ENCODE measurements at regions not wholly inside any gene's neighbourhood (a gene's known extent, or its start where the extent isn't known, plus 50 kb on each side); places are given as distances from the start of the nearest gene placed in this dataset.

DNA sequence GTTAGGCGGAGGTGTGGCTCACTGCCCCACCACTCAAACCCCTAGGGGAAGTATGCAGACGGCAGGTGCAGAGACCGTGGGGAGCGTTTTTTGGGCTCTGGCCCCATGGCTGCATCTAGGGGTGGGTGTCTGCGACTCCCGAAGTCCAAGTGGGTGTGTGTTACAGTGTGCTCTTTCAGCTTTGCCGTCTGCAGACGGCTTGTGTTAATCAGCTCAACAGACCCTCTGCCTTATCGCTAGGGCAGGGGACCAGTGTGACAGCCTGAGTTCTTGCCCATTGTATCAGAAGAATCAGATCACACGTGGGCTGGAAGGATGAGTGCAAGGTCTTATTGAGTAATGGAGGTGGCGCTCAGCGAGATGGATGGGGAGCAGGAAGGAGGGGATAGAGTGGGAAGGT lies 162.8 kb downstream of the ENC1 start:
- no peak for TF ChIP-seq MEF2A (IDR thresholded peaks at IDR 0.05; ENCODE audit: insufficient read depth, low read depth, low read length)
- no peak for TF ChIP-seq ZNF24 (IDR thresholded peaks at IDR 0.05)
- no peak for TF ChIP-seq TAF1 (IDR thresholded peaks at IDR 0.05; ENCODE audit: borderline replicate concordance, low read depth, low read length)
- TF ChIP-seq, protein P1, sequence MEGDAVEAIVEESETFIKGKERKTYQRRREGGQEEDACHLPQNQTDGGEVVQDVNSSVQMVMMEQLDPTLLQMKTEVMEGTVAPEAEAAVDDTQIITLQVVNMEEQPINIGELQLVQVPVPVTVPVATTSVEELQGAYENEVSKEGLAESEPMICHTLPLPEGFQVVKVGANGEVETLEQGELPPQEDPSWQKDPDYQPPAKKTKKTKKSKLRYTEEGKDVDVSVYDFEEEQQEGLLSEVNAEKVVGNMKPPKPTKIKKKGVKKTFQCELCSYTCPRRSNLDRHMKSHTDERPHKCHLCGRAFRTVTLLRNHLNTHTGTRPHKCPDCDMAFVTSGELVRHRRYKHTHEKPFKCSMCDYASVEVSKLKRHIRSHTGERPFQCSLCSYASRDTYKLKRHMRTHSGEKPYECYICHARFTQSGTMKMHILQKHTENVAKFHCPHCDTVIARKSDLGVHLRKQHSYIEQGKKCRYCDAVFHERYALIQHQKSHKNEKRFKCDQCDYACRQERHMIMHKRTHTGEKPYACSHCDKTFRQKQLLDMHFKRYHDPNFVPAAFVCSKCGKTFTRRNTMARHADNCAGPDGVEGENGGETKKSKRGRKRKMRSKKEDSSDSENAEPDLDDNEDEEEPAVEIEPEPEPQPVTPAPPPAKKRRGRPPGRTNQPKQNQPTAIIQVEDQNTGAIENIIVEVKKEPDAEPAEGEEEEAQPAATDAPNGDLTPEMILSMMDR (IDR thresholded peaks at IDR 0.05 in 2 of 3, conservative IDR thresholded peaks at IDR 0.05 in 1 of 3; ENCODE audit: control insufficient read depth in 2 of 3, extremely low read depth in 1 of 3, insufficient read depth in 1 of 3, low read depth in 3 of 3, low read length in 3 of 3), result no peak
- TF ChIP-seq SIX5 (IDR thresholded peaks at IDR 0.05; ENCODE audit: low read depth, low read length, severe bottlenecking), result no peak
- TF ChIP-seq, protein P2, sequence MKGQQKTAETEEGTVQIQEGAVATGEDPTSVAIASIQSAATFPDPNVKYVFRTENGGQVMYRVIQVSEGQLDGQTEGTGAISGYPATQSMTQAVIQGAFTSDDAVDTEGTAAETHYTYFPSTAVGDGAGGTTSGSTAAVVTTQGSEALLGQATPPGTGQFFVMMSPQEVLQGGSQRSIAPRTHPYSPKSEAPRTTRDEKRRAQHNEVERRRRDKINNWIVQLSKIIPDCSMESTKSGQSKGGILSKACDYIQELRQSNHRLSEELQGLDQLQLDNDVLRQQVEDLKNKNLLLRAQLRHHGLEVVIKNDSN (IDR thresholded peaks at IDR 0.05; ENCODE audit: borderline replicate concordance, extremely low read length, insufficient read depth, low read depth, low read length), result no peak
- TF ChIP-seq SPI1 (IDR thresholded peaks at IDR 0.05; ENCODE audit: borderline replicate concordance, insufficient read depth, low read depth, low read length), result no peak
- TF ChIP-seq, protein P3, sequence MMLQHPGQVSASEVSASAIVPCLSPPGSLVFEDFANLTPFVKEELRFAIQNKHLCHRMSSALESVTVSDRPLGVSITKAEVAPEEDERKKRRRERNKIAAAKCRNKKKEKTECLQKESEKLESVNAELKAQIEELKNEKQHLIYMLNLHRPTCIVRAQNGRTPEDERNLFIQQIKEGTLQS (IDR thresholded peaks at IDR 0.05; ENCODE audit: borderline replicate concordance, extremely low read depth, low read depth, low read length), result no peak
- TF ChIP-seq, protein P4, sequence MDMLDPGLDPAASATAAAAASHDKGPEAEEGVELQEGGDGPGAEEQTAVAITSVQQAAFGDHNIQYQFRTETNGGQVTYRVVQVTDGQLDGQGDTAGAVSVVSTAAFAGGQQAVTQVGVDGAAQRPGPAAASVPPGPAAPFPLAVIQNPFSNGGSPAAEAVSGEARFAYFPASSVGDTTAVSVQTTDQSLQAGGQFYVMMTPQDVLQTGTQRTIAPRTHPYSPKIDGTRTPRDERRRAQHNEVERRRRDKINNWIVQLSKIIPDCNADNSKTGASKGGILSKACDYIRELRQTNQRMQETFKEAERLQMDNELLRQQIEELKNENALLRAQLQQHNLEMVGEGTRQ (IDR thresholded peaks at IDR 0.05; ENCODE audit: borderline replicate concordance, low read depth, low read length), result no peak
- TF ChIP-seq SMAD1 (IDR thresholded peaks at IDR 0.05; ENCODE audit: low read depth, partially characterized antibody), result no peak
- TF ChIP-seq GABPA (IDR thresholded peaks at IDR 0.05; ENCODE audit: low read depth), result no peak
- no peak for TF ChIP-seq KDM1A (IDR thresholded peaks at IDR 0.05; ENCODE audit: borderline replicate concordance)
- no peak for TF ChIP-seq NFXL1 (IDR thresholded peaks at IDR 0.05; ENCODE audit: borderline replicate concordance)
